HL-60/S4 (cell line): ENCODE measurements at regions not wholly inside any gene's neighbourhood (a gene's known extent, or its start where the extent isn't known, plus 50 kb on each side); places are given as distances from the start of the nearest gene placed in this dataset.

Experiments
- in situ Hi-C: fragments of 300-500 bp; cut with MboI; formaldehyde crosslinking; loops from 2 replicates; pipeline ENCODE4 v1.14.3; 2022; ENCODE audit warnings: low sequenced_read_pairs

- in situ Hi-C loops = no loop called here
These were observed 225.2 kb upstream of the BTG1 start for GRCh38 chr12:92370828-92371227.

- in situ Hi-C loops = no loop called here
These were observed 224.0 kb upstream of the BTG1 start for GRCh38 chr12:92369636-92370035.

GRCh38 chr12:92369056-92369455, 223.4 kb upstream of the BTG1 start:
- in situ Hi-C loops = no loop called here

- in situ Hi-C loops = no loop called here
These were observed 220.2 kb upstream of the BTG1 start for GRCh38 chr12:92365836-92366235.

- in situ Hi-C loops = no loop called here
These were observed 219.7 kb upstream of the BTG1 start for GRCh38 chr12:92365333-92365732.

GRCh38 chr12:92363295-92364146, 217.9 kb upstream of the BTG1 start:
- in situ Hi-C loops = no loop called here

- in situ Hi-C loops = no loop called here
These were observed 217.1 kb upstream of the BTG1 start for GRCh38 chr12:92362785-92363184.

GRCh38 chr12:92362126-92362525, 216.5 kb upstream of the BTG1 start:
- in situ Hi-C loops = no loop called here

GRCh38 chr12:92360543-92360942, 214.9 kb upstream of the BTG1 start:
- in situ Hi-C loops = no loop called here

- in situ Hi-C loops = no loop called here
These were observed 214.0 kb upstream of the BTG1 start for GRCh38 chr12:92359581-92360209.

GRCh38 chr12:92357584-92358261, 212.1 kb upstream of the BTG1 start:
- in situ Hi-C loops = no loop called here

GRCh38 chr12:92356425-92356824, 210.8 kb upstream of the BTG1 start:
- in situ Hi-C loops = no loop called here

- in situ Hi-C loops = no loop called here
These were observed 204.0 kb upstream of the BTG1 start for GRCh38 chr12:92349635-92350034.

GRCh38 chr12:92342574-92342973, 196.9 kb upstream of the BTG1 start:
- in situ Hi-C loops = no loop called here

GRCh38 chr12:92341065-92341668, 195.5 kb upstream of the BTG1 start:
- in situ Hi-C loops = no loop called here

GRCh38 chr12:92340441-92341064, 194.9 kb upstream of the BTG1 start:
- in situ Hi-C loops = no loop called here

GRCh38 chr12:92340003-92340402, 194.4 kb upstream of the BTG1 start:
- in situ Hi-C loops = no loop called here

GRCh38 chr12:92339198-92339821, 193.7 kb upstream of the BTG1 start:
- in situ Hi-C loops = no loop called here

GRCh38 chr12:92338671-92339070, 193.0 kb upstream of the BTG1 start:
- in situ Hi-C loops = no loop called here

GRCh38 chr12:92338102-92338501, 192.5 kb upstream of the BTG1 start:
- in situ Hi-C loops = no loop called here

- in situ Hi-C loops = no loop called here
These were observed 191.5 kb upstream of the BTG1 start for GRCh38 chr12:92337128-92337527.
